K562 (cell line): ENCODE measurements at regions not wholly inside any gene's neighbourhood (a gene's known extent, or its start where the extent isn't known, plus 50 kb on each side); places are given as distances from the start of the nearest gene placed in this dataset.

Source experiments
- ATAC-seq: fragments of 200-7000 bp; cut with Tn5 transposase; 3 replicates; pipeline ENCODE4 v1.9.1; 2020; ENCODE audit warnings: moderate library complexity
- BruUV-seq: library from RNA; stranded (reverse); fragments of 400-500 nt; replicated peaks from 2 replicates; lab custom pipeline; 2021; lab: Mats Ljungman, UMichigan
- CTCF ChIA-PET: fragments of 300-600 bp; formaldehyde crosslinking; extraction: SDS; loops from one replicate; lab custom pipeline; 2021; ENCODE audit warnings: low intra/inter-chr PET ratio; lab: Yijun Ruan, JAX
- POLR2A ChIA-PET: fragments of 300-600, 350-650 bp; sonication (Branson Sonifier 250); formaldehyde crosslinking; extraction: SDS; loops from one replicate; lab custom pipeline; 2021; ENCODE audit warnings: antibody characterized with exemption, inconsistent platforms; lab: Yijun Ruan, JAX
- DNase-seq, 4 experiments: peaks; one replicate each; pipeline versions ENCODE4 v3.0.0 to v3.0.0-alpha.2; 2011 to 2018; ENCODE audit warnings: low spot score in 3 of 4, mixed read lengths in 3 of 4; ENCODE audit errors: extremely low read depth in 1 of 4
- FAIRE-seq: peaks from 2 replicates; lab custom pipeline; 2011; peaks lifted over from hg19 to GRCh38; lab: Jason Lieb, UNC
- H2AFZ ChIP-seq: 2 replicates; pipeline ENCODE4 v1.6.0; 2011; ENCODE audit warnings: low read depth, low read length, control low read depth, inconsistent platforms
- H3K27ac ChIP-seq: fragments of 200-600 bp; 3 replicates; pipeline ENCODE4 v1.8.0; 2011; ENCODE audit warnings: low read depth, mild to moderate bottlenecking, control low read depth, inconsistent platforms, low read length, moderate library complexity, mixed read lengths; ENCODE audit errors: extremely low read depth
- H3K27me3 ChIP-seq, 2 experiments: fragments of 300-600 bp in 1 of 2; 2 replicates in 1 of 2; 3 replicates in 1 of 2; pipeline versions ENCODE4 v1.6.0 to v1.8.0; 2011; ENCODE audit warnings: inconsistent platforms in 2 of 2, low read length in 2 of 2, mild to moderate bottlenecking in 1 of 2, mixed read lengths in 1 of 2, moderate library complexity in 1 of 2; ENCODE audit not compliant: control insufficient read depth in 2 of 2, insufficient read depth in 2 of 2
- H3K36me3 ChIP-seq: fragments of 300-600 bp; 3 replicates; pipeline ENCODE4 v1.8.0; 2011; ENCODE audit warnings: mild to moderate bottlenecking, low read length, inconsistent platforms; ENCODE audit not compliant: control insufficient read depth, insufficient read depth
- H3K4me1 ChIP-seq, 2 experiments: fragments of 200-600 bp in 1 of 2; replicated peaks in 1 of 2; 2 replicates in 1 of 2; 3 replicates in 1 of 2; pipeline versions ENCODE4 v1.5.1 to v1.8.0; 2011; ENCODE audit warnings: inconsistent platforms in 2 of 2, low read length in 2 of 2, mild to moderate bottlenecking in 1 of 2, mixed read lengths in 1 of 2, moderate library complexity in 1 of 2; ENCODE audit not compliant: control insufficient read depth in 2 of 2, insufficient read depth in 2 of 2
- H3K4me2 ChIP-seq: 2 replicates; pipeline ENCODE4 v1.6.1; 2011; ENCODE audit warnings: low read length, control low read depth, inconsistent platforms, mixed read lengths; ENCODE audit not compliant: insufficient read depth
- H3K4me3 ChIP-seq: fragments of 200-600 bp; sonication (generic), shearing (Covaris generic); 2 replicates; pipeline ENCODE4 v1.5.1; 2016; ENCODE audit warnings: control low read depth, inconsistent platforms
- H3K79me2 ChIP-seq: fragments of 200-600 bp; 3 replicates; pipeline ENCODE4 v1.8.0; 2011; ENCODE audit warnings: low read length, inconsistent platforms; ENCODE audit not compliant: control insufficient read depth, insufficient read depth
- H3K9ac ChIP-seq, 2 experiments: 2 replicates each; pipeline versions ENCODE4 v1.6.0 to v1.6.1; 2011; ENCODE audit warnings: low read depth in 2 of 2, low read length in 2 of 2, control low read depth in 1 of 2, inconsistent platforms in 1 of 2, mild to moderate bottlenecking in 1 of 2, mixed read lengths in 1 of 2; ENCODE audit not compliant: insufficient read depth in 1 of 2
- H3K9me1 ChIP-seq: one replicate; pipeline ENCODE4 v1.6.0; 2011; ENCODE audit warnings: inconsistent platforms, mild to moderate bottlenecking, low read length, moderate library complexity; ENCODE audit not compliant: control insufficient read depth, insufficient read depth
- H3K9me3 ChIP-seq: replicated peaks from 2 replicates; pipeline ENCODE4 v1.5.1; 2011; ENCODE audit warnings: low read depth, low read length, inconsistent platforms; ENCODE audit not compliant: control insufficient read depth, insufficient read depth
- H4K20me1 ChIP-seq: replicated peaks from 2 replicates; pipeline ENCODE4 v1.6.1; 2011; ENCODE audit warnings: low read length, inconsistent platforms, mixed read lengths; ENCODE audit not compliant: control insufficient read depth, insufficient read depth
- BHLHE40 ChIP-seq: IDR thresholded peaks from 2 replicates; pipeline ENCODE4 v1.6.1; 2011; ENCODE audit warnings: low read length, improper control_type of control experiment
- CC2D1A ChIP-seq: fragments of 450-650 bp; IDR thresholded peaks from 2 replicates; pipeline ENCODE4 v1.6.1; 2017; ENCODE audit warnings: mild to moderate bottlenecking
- E2F5 ChIP-seq: sonication (generic); formaldehyde crosslinking; IDR thresholded peaks from 2 replicates; pipeline ENCODE4 v1.8.0; 2022; ENCODE audit warnings: mild to moderate bottlenecking, missing genetic modification reagents
- FOXK1 ChIP-seq: sonication (generic); formaldehyde crosslinking; IDR thresholded peaks from 2 replicates; pipeline ENCODE4 v1.8.0; 2022; ENCODE audit warnings: missing genetic modification reagents, mild to moderate bottlenecking, borderline replicate concordance
- FOXP1 ChIP-seq: sonication (generic); formaldehyde crosslinking; IDR thresholded peaks from 2 replicates; pipeline ENCODE4 v1.8.0; 2022; ENCODE audit warnings: mild to moderate bottlenecking, missing genetic modification reagents
- KLF16 ChIP-seq: IDR thresholded peaks from 2 replicates; pipeline ENCODE4 v1.6.1; 2016; ENCODE audit warnings: antibody characterized with exemption
- NELFE ChIP-seq: IDR thresholded peaks from 2 replicates; pipeline ENCODE4 v1.6.1; 2011; ENCODE audit warnings: mild to moderate bottlenecking; ENCODE audit not compliant: insufficient read depth, insufficient read length
- NFE2 ChIP-seq: IDR thresholded peaks from 2 replicates; pipeline ENCODE4 v1.6.1; 2014; ENCODE audit warnings: antibody characterized with exemption, low read depth
- RBM17 ChIP-seq: fragments of 200-400 bp; formaldehyde crosslinking; IDR thresholded peaks from 2 replicates; pipeline ENCODE4 v1.6.1; 2017; ENCODE audit warnings: low read depth, mild to moderate bottlenecking, low read length, borderline replicate concordance
- SMAD2 ChIP-seq: fragments of 150-350 bp; IDR thresholded peaks from 2 replicates; pipeline ENCODE4 v1.6.1; 2014; ENCODE audit warnings: low read depth, mild to moderate bottlenecking, low read length
- SNRNP70 ChIP-seq: fragments of 200-400 bp; formaldehyde crosslinking; optimal IDR thresholded peaks from 2 replicates; pipeline ENCODE3; 2017; ENCODE audit warnings: low read depth, low read length
- THAP12 ChIP-seq: fragments of 250-450 bp; sonication (Bioruptor Pico); IDR thresholded peaks from 2 replicates; pipeline ENCODE4 v1.9.0; 2021; ENCODE audit warnings: mild to moderate bottlenecking, inconsistent platforms
- THAP7 ChIP-seq: fragments of 250-450 bp; sonication (Bioruptor Pico); IDR thresholded peaks from 2 replicates; pipeline ENCODE4 v1.5.0; 2021
- TRIM28 ChIP-seq: fragments of 450-650 bp; IDR thresholded peaks from 2 replicates; pipeline ENCODE4 v1.6.1; 2017
- ZFP36 ChIP-seq: fragments of 150-350 bp; IDR thresholded peaks from 2 replicates; pipeline ENCODE4 v1.6.1; 2018; ENCODE audit warnings: low read length, low read depth; ENCODE audit not compliant: partially characterized antibody
- ZNF23 ChIP-seq: fragments of 250-450 bp; sonication (Bioruptor Pico); IDR thresholded peaks from 2 replicates; pipeline ENCODE4 v1.4.0; 2020; ENCODE audit warnings: mild to moderate bottlenecking
- ZNF41 ChIP-seq: fragments of 250-450 bp; sonication (Bioruptor Pico); conservative IDR thresholded peaks from 2 replicates; pipeline ENCODE4 v1.4.0; 2020; ENCODE audit warnings: mild to moderate bottlenecking
- ZNF717 ChIP-seq: fragments of 250-450 bp; sonication (Bioruptor Pico); IDR thresholded peaks from 2 replicates; pipeline ENCODE4 v1.5.0; 2021
- ZNF740 ChIP-seq, 3 experiments: fragments of 200-800 bp in 1 of 3; sonication (Bioruptor generic) in 1 of 3; sonication (generic) in 1 of 3; formaldehyde crosslinking in 1 of 3; IDR thresholded peaks; 2 replicates each; pipeline versions ENCODE4 v1.6.1 to v1.8.0; 2016 to 2022; ENCODE audit warnings: mild to moderate bottlenecking in 2 of 3, missing compliant biosample characterization in 2 of 3, missing genetic modification characterization in 2 of 3, missing genetic modification reagents in 1 of 3
- WGBS: fragments of 100-300 bp; shearing (Covaris generic); methylation state at CpG from one replicate; pipeline ENCODE4 v1.1.6; 2016; ENCODE audit warnings: low coverage, mixed read lengths; ENCODE audit not compliant: insufficient coverage; ENCODE audit errors: missing lambda C conversion rate; 5-methylcytosine and 5-hydroxymethylcytosine counted together
- in situ Hi-C: fragments of 300-500 bp; cut with MboI; formaldehyde crosslinking; loops from 4 replicates; pipeline ENCODE4 v1.15.0; 2018; ENCODE audit warnings: inconsistent platforms, mixed read lengths
- intact Hi-C: fragments of 100-400 bp; cut with micrococcal nuclease; formaldehyde crosslinking; loops from 2 replicates; pipeline ENCODE4 v1.14.2; 2022

GRCh38 chr11:29293825-29294224 lies 723.0 kb downstream of the KCNA4 start (continued):
- TF ChIP-seq ZNF717 (CRISPR knock-in tag) = no peak
- TF ChIP-seq ZFP36 = no peak
- no peak for TF ChIP-seq FOXP1 (CRISPR knock-in tag)
- no peak for TF ChIP-seq ZNF23 (CRISPR knock-in tag)

- POLR2A ChIA-PET = no interaction called here
- in situ Hi-C loops (no loop called here), intact Hi-C loops (no loop called here)
- WGBS = 0% methylated on average over 2 of the region's 2 CpGs
- Histone ChIP-seq H4K20me1 (no peaks in the 10 kb centered on the region), H3K4me2 (no peak overlapping the region), H3K4me3 (no peak overlapping the region), H3K27me3 (no peaks in the 10 kb centered on the region), H3K9ac (no peak overlapping the region), H2AFZ (no peak overlapping the region), H3K79me2 (no peaks in the 10 kb centered on the region), H3K9me3 (no peaks in the 10 kb centered on the region), H3K4me1 (no peaks in the 10 kb centered on the region), H3K36me3 (no peaks in the 10 kb centered on the region), H3K27ac (no peak overlapping the region), H3K9me1 (no peaks in the 10 kb centered on the region)
- DNase-seq (no peak), FAIRE-seq (no peak), ATAC-seq (no peak)
- no TSS peak for BruUV-seq
- TF ChIP-seq ZNF41 (CRISPR knock-in tag) (no peak), FOXK1 (no peak), NFE2 (no peak), BHLHE40 (no peak), E2F5 (no peak), NELFE (no peak), KLF16 (no peak), CC2D1A (no peak), THAP12 (CRISPR knock-in tag) (no peak), SNRNP70 (no peak), THAP7 (CRISPR knock-in tag) (no peak), RBM17 (no peak), SMAD2 (no peak), ZNF740 (CRISPR knock-in tag; IDR thresholded peaks at IDR 0.05) (no peak), ZNF740 (tag; IDR thresholded peaks at IDR 0.05) (no peak), TRIM28 (no peak)
- CTCF ChIA-PET = no interaction called here
Observed at GRCh38 chr11:29282088-29282487, 734.7 kb downstream of the KCNA4 start.
